ENCODE measurements at regions not wholly inside any gene's neighbourhood (a gene's known extent, or its start where the extent isn't known, plus 50 kb on each side); places are given as distances from the start of the nearest gene placed in this dataset.

- no peak for TF ChIP-seq ZBTB44 (tag by site-specific recombination; IDR thresholded peaks at IDR 0.05)
- no peak for TF ChIP-seq INSM2 (tag by site-specific recombination; IDR thresholded peaks at IDR 0.05)
- no peak for TF ChIP-seq ZNF585B (tag by site-specific recombination; IDR thresholded peaks at IDR 0.05)
- no peak for TF ChIP-seq ZNF174 (tag by site-specific recombination; IDR thresholded peaks at IDR 0.05)
- no peak for TF ChIP-seq MEIS1 (CRISPR knock-in tag; IDR thresholded peaks at IDR 0.05; ENCODE audit: borderline replicate concordance)
- TF ChIP-seq ZNF791 (tag by site-specific recombination; IDR thresholded peaks at IDR 0.05), result no peak
- no peak for TF ChIP-seq ZNF48 (tag by site-specific recombination; IDR thresholded peaks at IDR 0.05)
- no peak for TF ChIP-seq ZNF837 (tag by site-specific recombination; IDR thresholded peaks at IDR 0.05)
- no peak for TF ChIP-seq ZNF654 (tag by site-specific recombination; IDR thresholded peaks at IDR 0.05; ENCODE audit: low read depth)
These were observed 620.8 kb upstream of the ACVR2A start (continued) for GRCh38 chr2:147224070-147224469.

GRCh38 chr2:147223553-147224060 lies 621.2 kb upstream of the ACVR2A start:
- H3K4me3 ChIP-seq (ENCODE audit: low read depth, low read length), result no peak overlapping the region
- ChIA-PET CTCF (interaction anchor here (1.0 kb wide), 1 partner anchor 109 kb away, joined by 3 read pairs; no protein-coding TSS in a partner anchor), POLR2A (no interaction called here)
- H3K4me1 ChIP-seq (ENCODE audit: control insufficient read depth, insufficient read depth, low read length), result no peaks in the 10 kb centered on the region
- TF ChIP-seq ZSCAN5A (tag by site-specific recombination; IDR thresholded peaks at IDR 0.05), result no peak
- TF ChIP-seq ZNF132 (tag by site-specific recombination; IDR thresholded peaks at IDR 0.05; ENCODE audit: borderline replicate concordance), result no peak
- no peak for TF ChIP-seq GLIS1 (tag by site-specific recombination; IDR thresholded peaks at IDR 0.05)
- no peak for TF ChIP-seq ZNF169 (tag by site-specific recombination; IDR thresholded peaks at IDR 0.05)
- TF ChIP-seq ZNF518A (tag by site-specific recombination; conservative IDR thresholded peaks at IDR 0.05; ENCODE audit: low read depth), result no peak
- TF ChIP-seq SCRT2 (tag by site-specific recombination; IDR thresholded peaks at IDR 0.05), result no peak
- no peak for TF ChIP-seq ZNF416 (tag by site-specific recombination; IDR thresholded peaks at IDR 0.05)
- no peak for TF ChIP-seq ZNF335 (tag by site-specific recombination; conservative IDR thresholded peaks at IDR 0.05)
- no peak for TF ChIP-seq ZNF510 (tag by site-specific recombination; IDR thresholded peaks at IDR 0.05; ENCODE audit: insufficient replicate concordance)
- TF ChIP-seq ZNF548 (tag by site-specific recombination; IDR thresholded peaks at IDR 0.05), result no peak
- TF ChIP-seq ZNF560 (tag by site-specific recombination; IDR thresholded peaks at IDR 0.05; ENCODE audit: borderline replicate concordance), result no peak
- no peak for TF ChIP-seq ZNF514 (tag by site-specific recombination; IDR thresholded peaks at IDR 0.05)
- TF ChIP-seq BCL11B (tag by site-specific recombination; IDR thresholded peaks at IDR 0.05; ENCODE audit: low read depth), result no peak
- no peak for TF ChIP-seq CTCF (tag by site-specific recombination; IDR thresholded peaks at IDR 0.05)
- TF ChIP-seq ZNF155 (tag by site-specific recombination; IDR thresholded peaks at IDR 0.05), result no peak
- no peak for TF ChIP-seq KLF8 (tag by site-specific recombination; IDR thresholded peaks at IDR 0.05)
- TF ChIP-seq ZNF585B (tag by site-specific recombination; IDR thresholded peaks at IDR 0.05), result no peak
- no peaks in the 10 kb centered on the region for H3K9me3 ChIP-seq (ENCODE audit: control insufficient read depth, insufficient read depth, low read depth, low read length)
- no peak overlapping the region for H3K27ac ChIP-seq (ENCODE audit: extremely low read depth, low read depth, low read length)
- no peaks in the 10 kb centered on the region for H3K36me3 ChIP-seq (ENCODE audit: control insufficient read depth in 2 of 2, insufficient read depth in 1 of 2, low read length in 2 of 2)

All from HEK293 (cell line).